ENCODE measurements at regions not wholly inside any gene's neighbourhood (a gene's known extent, or its start where the extent isn't known, plus 50 kb on each side); places are given as distances from the start of the nearest gene placed in this dataset.

GRCh38 chr11:32184723-32185376, 94.0 kb downstream of the RCN1 start:
- no peak for TF ChIP-seq CTCF (optimal IDR thresholded peaks at IDR 0.05 in 1 of 3, IDR thresholded peaks at IDR 0.05 in 1 of 3, conservative IDR thresholded peaks at IDR 0.05 in 1 of 3; ENCODE audit: extremely low read depth in 1 of 3, insufficient read depth in 2 of 3, low read length in 3 of 3)
- TF ChIP-seq EZH2 (IDR thresholded peaks at IDR 0.05; ENCODE audit: low read length), result no peak
- Histone ChIP-seq H3K9me3 (ENCODE audit: control insufficient read depth, low read depth, low read length) (no peaks in the 10 kb centered on the region), H2AFZ (ENCODE audit: control insufficient read depth, low read length) (no peak overlapping the region), H3K27ac (ENCODE audit: control insufficient read depth, insufficient read depth, low read length) (no peak overlapping the region), H3K9ac (ENCODE audit: control insufficient read depth, extremely low read depth, insufficient read depth, low read length) (no peak overlapping the region), H3K4me3 (ENCODE audit: control insufficient read depth in 2 of 3, extremely low read depth in 1 of 3, insufficient read depth in 2 of 3, low read depth in 1 of 3, low read length in 3 of 3) (no peak overlapping the region), H3K4me2 (ENCODE audit: control insufficient read depth, extremely low read depth, insufficient read depth, low read depth, low read length) (no peak overlapping the region), H3K27me3 (ENCODE audit: control insufficient read depth, extremely low read depth, insufficient read depth, low read length) (peaks cover 3% of the 10 kb centered on the region), H3K36me3 (ENCODE audit: control insufficient read depth in 2 of 2, extremely low read depth in 1 of 2, insufficient read depth in 2 of 2, low read length in 2 of 2) (no peaks in the 10 kb centered on the region), H3K4me1 (ENCODE audit: control insufficient read depth, extremely low read depth, insufficient read depth, low read length) (no peaks in the 10 kb centered on the region), H3K9me1 (ENCODE audit: control insufficient read depth, extremely low read depth, insufficient read depth, low read length) (no peaks in the 10 kb centered on the region), H3K79me2 (ENCODE audit: control insufficient read depth, insufficient read depth, low read length) (no peaks in the 10 kb centered on the region), H4K20me1 (ENCODE audit: control insufficient read depth, extremely low read depth, insufficient read depth, low read length) (no peaks in the 10 kb centered on the region)
- no peak for DNase-seq (ENCODE audit: low read depth, low spot score)
- dilution Hi-C loops (cut with MboI; ENCODE audit: extremely low pct_ligation_motif_present, low sequenced_read_pairs), result no loop called here
- no peak for FAIRE-seq

- Histone ChIP-seq H3K4me2 (ENCODE audit: control insufficient read depth, extremely low read depth, insufficient read depth, low read depth, low read length) (no peak overlapping the region), H3K27me3 (ENCODE audit: control insufficient read depth, extremely low read depth, insufficient read depth, low read length) (no peaks in the 10 kb centered on the region), H3K9me1 (ENCODE audit: control insufficient read depth, extremely low read depth, insufficient read depth, low read length) (no peaks in the 10 kb centered on the region), H4K20me1 (ENCODE audit: control insufficient read depth, extremely low read depth, insufficient read depth, low read length) (no peaks in the 10 kb centered on the region), H3K9ac (ENCODE audit: control insufficient read depth, extremely low read depth, insufficient read depth, low read length) (no peak overlapping the region), H3K9me3 (ENCODE audit: control insufficient read depth, low read depth, low read length) (no peaks in the 10 kb centered on the region), H3K27ac (ENCODE audit: control insufficient read depth, insufficient read depth, low read length) (no peak overlapping the region), H3K79me2 (ENCODE audit: control insufficient read depth, insufficient read depth, low read length) (no peaks in the 10 kb centered on the region), H2AFZ (ENCODE audit: control insufficient read depth, low read length) (no peak overlapping the region), H3K4me3 (ENCODE audit: control insufficient read depth in 2 of 3, extremely low read depth in 1 of 3, insufficient read depth in 2 of 3, low read depth in 1 of 3, low read length in 3 of 3) (no peak overlapping the region), H3K36me3 (ENCODE audit: control insufficient read depth in 2 of 2, extremely low read depth in 1 of 2, insufficient read depth in 2 of 2, low read length in 2 of 2) (no peaks in the 10 kb centered on the region), H3K4me1 (ENCODE audit: control insufficient read depth, extremely low read depth, insufficient read depth, low read length) (no peaks in the 10 kb centered on the region)
- TF ChIP-seq EZH2 (IDR thresholded peaks at IDR 0.05; ENCODE audit: low read length), result no peak
- no peak for TF ChIP-seq CTCF (optimal IDR thresholded peaks at IDR 0.05 in 1 of 3, IDR thresholded peaks at IDR 0.05 in 1 of 3, conservative IDR thresholded peaks at IDR 0.05 in 1 of 3; ENCODE audit: extremely low read depth in 1 of 3, insufficient read depth in 2 of 3, low read length in 3 of 3)
- FAIRE-seq (no peak), DNase-seq (ENCODE audit: low read depth, low spot score) (no peak)
- dilution Hi-C loops (cut with MboI; ENCODE audit: extremely low pct_ligation_motif_present, low sequenced_read_pairs), result no loop called here
Measured at GRCh38 chr11:32186118-32186517, 95.2 kb downstream of the RCN1 start.
